ENCODE measurements at regions not wholly inside any gene's neighbourhood (a gene's known extent, or its start where the extent isn't known, plus 50 kb on each side); places are given as distances from the start of the nearest gene placed in this dataset.
A peak's percentile ranks its signal among the peaks of the same experiment; 100 is the strongest.

DNA sequence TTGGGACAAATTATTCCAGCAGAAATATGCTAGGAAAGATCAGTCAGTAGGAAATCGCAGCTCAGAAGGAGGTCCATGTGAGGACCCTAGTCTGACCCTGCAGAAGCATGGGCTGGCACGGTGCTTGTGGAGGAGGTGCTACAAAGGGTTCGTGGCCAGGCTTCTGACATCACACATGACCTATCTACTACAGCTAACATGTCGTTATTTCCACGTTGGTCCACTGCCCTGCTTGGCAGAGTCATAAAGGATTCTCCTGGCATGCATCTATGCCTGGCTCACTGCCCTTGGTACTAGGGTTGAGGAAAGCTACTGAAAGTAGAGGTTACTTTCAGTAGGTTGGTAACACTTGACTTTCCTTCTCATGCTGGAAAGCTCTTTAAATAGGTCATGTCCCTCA is 118.1 kb upstream of the SHISA6 start:
- ATAC-seq (ENCODE audit: low FRiP score): peak; percentile 67
- no peak for DNase-seq (ENCODE audit: low spot score)
- TF ChIP-seq, protein P1, sequence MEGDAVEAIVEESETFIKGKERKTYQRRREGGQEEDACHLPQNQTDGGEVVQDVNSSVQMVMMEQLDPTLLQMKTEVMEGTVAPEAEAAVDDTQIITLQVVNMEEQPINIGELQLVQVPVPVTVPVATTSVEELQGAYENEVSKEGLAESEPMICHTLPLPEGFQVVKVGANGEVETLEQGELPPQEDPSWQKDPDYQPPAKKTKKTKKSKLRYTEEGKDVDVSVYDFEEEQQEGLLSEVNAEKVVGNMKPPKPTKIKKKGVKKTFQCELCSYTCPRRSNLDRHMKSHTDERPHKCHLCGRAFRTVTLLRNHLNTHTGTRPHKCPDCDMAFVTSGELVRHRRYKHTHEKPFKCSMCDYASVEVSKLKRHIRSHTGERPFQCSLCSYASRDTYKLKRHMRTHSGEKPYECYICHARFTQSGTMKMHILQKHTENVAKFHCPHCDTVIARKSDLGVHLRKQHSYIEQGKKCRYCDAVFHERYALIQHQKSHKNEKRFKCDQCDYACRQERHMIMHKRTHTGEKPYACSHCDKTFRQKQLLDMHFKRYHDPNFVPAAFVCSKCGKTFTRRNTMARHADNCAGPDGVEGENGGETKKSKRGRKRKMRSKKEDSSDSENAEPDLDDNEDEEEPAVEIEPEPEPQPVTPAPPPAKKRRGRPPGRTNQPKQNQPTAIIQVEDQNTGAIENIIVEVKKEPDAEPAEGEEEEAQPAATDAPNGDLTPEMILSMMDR (IDR thresholded peaks at IDR 0.05): no peak

DNA sequence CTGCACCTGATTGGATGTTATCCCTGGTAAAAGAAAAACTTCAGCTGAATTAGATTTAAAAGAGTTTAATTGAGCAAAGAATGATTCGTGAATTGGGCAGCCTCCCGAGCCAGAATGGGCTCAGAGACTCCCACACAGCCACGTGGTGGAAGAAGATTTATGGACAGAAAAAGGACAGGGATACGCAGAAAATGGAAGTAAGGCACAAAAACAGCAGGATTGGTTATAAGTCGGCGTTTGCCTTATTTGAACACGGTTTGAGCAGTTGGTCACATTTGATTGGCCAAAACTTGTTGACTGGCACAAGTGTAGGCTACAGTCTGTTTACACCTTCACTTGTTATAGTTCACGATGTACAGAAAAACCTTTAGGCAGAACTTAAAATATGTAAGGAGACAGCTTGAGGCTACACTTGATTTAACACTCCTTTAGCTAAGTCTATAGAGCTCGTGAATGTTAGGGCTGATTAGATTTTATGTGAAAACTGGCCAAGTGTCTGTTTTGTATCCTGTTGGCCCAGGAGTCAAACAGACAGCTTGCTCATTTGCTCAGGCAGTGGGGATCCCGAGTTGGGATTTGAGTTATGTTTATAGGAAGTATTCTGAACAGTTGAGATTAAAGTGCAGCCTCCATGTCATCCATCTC is 119.5 kb upstream of the SHISA6 start:
- no peak for DNase-seq (ENCODE audit: low spot score)
- TF ChIP-seq, protein P1 (IDR thresholded peaks at IDR 0.05): no peak
- ATAC-seq (ENCODE audit: low FRiP score): no peak

DNA sequence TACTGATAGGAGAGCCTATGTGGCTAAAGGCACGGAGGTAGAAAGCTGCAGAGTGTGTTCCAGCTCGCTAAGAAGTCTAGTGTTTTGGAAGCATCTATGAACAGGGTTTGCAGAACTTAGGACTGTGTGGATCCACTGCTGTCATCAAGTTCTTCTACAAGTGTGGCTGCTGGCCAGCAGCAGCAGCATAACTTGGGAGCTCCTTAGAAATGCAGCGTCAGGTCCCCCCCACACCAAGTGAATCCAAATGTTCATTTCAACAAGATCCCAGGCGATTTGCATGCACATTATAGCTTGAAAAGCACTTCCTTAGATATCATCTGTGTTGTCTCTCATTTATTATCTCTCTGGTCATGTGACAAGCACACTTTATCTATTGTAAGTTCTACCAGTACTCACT is 131.9 kb upstream of the SHISA6 start:
- TF ChIP-seq, protein P1 (IDR thresholded peaks at IDR 0.05): no peak
- DNase-seq (ENCODE audit: low spot score): no peak
- no peak for ATAC-seq (ENCODE audit: low FRiP score)

DNA sequence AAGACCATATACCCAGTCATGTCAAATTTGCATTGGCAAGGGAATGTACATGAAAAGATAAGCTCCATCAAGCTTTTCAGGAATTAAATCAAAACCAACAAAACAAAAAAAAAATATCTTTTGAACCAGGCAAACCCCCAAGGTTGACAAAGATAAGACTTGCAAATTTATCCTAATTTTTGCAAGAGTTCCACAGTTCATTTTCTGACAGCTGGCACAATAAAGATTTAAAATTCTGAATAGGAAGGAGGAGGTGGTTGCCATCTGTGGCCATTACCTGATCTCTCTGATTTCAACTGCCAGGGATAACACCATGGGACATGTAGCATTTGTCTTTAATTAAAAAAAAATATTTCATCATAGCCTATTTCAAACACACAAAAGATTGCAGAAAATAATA is 135.9 kb upstream of the SHISA6 start:
- ATAC-seq (ENCODE audit: low FRiP score) (no peak), DNase-seq (ENCODE audit: low spot score) (no peak)
- TF ChIP-seq, protein P1 (IDR thresholded peaks at IDR 0.05): no peak

DNA sequence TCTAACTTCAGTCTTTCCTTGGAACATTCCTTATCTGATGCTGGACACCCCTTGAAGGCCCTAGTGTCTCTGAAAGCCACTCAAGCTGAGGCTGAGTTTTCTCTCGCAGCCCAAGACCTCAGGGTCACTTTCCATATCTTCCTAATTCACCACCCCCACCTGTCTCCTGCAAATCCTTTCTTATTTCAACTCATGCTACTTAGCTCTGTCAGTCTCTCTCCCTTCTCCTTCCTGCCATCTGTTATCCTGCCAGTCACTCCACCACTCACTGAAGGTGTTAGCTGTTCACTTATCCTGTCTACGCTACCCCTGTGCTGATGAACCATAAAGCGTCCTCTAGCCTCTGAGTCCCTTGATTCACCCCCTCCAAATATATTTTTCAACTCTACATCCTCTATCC is 143.9 kb upstream of the SHISA6 start:
- DNase-seq (ENCODE audit: low spot score) (no peak), ATAC-seq (ENCODE audit: low FRiP score) (no peak)
- TF ChIP-seq, protein P1 (IDR thresholded peaks at IDR 0.05): no peak

DNA sequence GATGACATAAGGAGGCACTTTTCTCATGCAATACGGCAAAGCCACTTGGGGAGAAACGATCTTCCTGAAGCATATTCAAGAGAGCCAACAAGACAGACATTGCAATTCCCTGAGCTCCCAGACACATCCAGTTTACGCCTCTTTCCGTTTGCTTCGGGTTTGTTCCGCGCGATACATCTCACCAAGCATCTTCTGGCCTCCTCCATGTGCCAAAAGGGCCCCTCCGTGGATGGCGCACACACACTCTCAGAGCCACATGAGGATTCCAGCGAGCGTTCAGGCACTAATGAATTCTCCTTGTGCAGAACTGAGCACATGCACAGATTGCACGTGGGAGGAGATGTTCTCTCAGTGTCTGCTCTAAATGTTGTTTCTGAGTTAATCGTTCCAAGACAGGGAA is 146.7 kb upstream of the SHISA6 start:
- TF ChIP-seq, protein P1 (IDR thresholded peaks at IDR 0.05): no peak
- DNase-seq (ENCODE audit: low spot score): no peak

DNA sequence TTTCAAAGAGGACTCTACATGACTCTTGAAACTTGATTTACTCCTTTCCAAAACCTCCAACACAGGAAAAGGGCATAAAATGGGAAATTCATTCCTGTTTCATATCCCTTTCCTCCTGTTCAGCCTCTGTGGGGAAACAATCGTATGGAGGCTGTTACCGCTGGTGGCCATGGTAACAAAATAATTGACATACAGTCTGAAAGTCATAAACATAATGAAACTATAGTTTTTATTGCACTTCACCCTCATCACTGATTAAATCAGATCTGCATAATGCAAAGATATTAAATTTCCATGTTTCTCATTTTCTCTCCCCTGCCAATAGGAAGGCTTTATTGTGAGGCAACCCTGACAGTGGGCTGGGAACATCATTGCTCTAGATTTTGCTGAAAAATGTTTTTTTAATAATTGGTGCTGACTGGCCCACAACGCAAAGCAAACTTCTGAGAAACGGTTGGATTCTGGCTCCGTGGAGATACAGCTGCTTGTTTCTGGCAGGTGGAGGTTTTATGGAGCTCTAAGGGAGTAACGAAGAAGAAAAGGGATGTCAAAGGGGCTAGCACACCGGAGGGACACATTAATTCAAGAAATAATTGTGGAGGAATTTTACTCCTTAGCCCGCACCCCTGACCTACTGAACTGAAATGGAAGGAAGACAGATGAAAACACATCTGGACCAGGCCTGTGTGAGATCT is 154.2 kb upstream of the SHISA6 start:
- ATAC-seq (ENCODE audit: low FRiP score): no peak
- DNase-seq (ENCODE audit: low spot score): no peak
- TF ChIP-seq, protein P1 (IDR thresholded peaks at IDR 0.05): no peak

More for the DNA sequence above, 146.7 kb upstream of the SHISA6 start:
- ATAC-seq (ENCODE audit: low FRiP score): no peak
